DMS153 (cell line): ENCODE measurements at regions not wholly inside any gene's neighbourhood (a gene's known extent, or its start where the extent isn't known, plus 50 kb on each side); places are given as distances from the start of the nearest gene placed in this dataset.
"Not testable (repeated sequence)": the region's sequence is repeated elsewhere in the genome, so short reads cannot be mapped to it uniquely, and the experiment has no call there.

ENCODE experiments used
- DNase-seq: peaks from one replicate; lab custom pipeline; 2025; lab: John Stamatoyannopoulos, UW

- no peak for DNase-seq
Measured at GRCh38 chr1:163983097-163983496, 575.9 kb upstream of the PBX1 start.

GRCh38 chr1:163985700-163986099 is 573.3 kb upstream of the PBX1 start:
- DNase-seq, result no peak

- DNase-seq, result no peak
Measured at GRCh38 chr1:163999131-163999530, 559.9 kb upstream of the PBX1 start.

GRCh38 chr1:164006186-164006585 is 552.8 kb upstream of the PBX1 start:
- not testable (repeated sequence) for DNase-seq

- DNase-seq, result no peak
Measured at GRCh38 chr1:164006621-164007020, 552.4 kb upstream of the PBX1 start.

- no peak for DNase-seq
Measured at GRCh38 chr1:164017239-164017638, 541.7 kb upstream of the PBX1 start.

GRCh38 chr1:164020391-164020790 is 538.6 kb upstream of the PBX1 start:
- DNase-seq, result no peak

- DNase-seq, result no peak
Measured at GRCh38 chr1:164021813-164022212, 537.2 kb upstream of the PBX1 start.

GRCh38 chr1:164033782-164034181 is 525.2 kb upstream of the PBX1 start:
- no peak for DNase-seq

- no peak for DNase-seq
Measured at GRCh38 chr1:164040754-164041153, 518.2 kb upstream of the PBX1 start.

- DNase-seq, result no peak
Measured at GRCh38 chr1:164051782-164052181, 507.2 kb upstream of the PBX1 start.

GRCh38 chr1:164054331-164054730 is 504.7 kb upstream of the PBX1 start:
- DNase-seq, result no peak

- no peak for DNase-seq
Measured at GRCh38 chr1:164058198-164058597, 500.8 kb upstream of the PBX1 start.

- DNase-seq, result no peak
Measured at GRCh38 chr1:164061528-164061927, 497.5 kb upstream of the PBX1 start.

- DNase-seq, result no peak
Measured at GRCh38 chr1:164064501-164064900, 494.5 kb upstream of the PBX1 start.

GRCh38 chr1:164071288-164071687 is 487.7 kb upstream of the PBX1 start:
- DNase-seq, result no peak

- DNase-seq, result no peak
Measured at GRCh38 chr1:164086832-164087231, 472.2 kb upstream of the PBX1 start.

GRCh38 chr1:164087906-164088453 is 471.0 kb upstream of the PBX1 start:
- DNase-seq, result no peak

GRCh38 chr1:164092603-164093353 is 466.2 kb upstream of the PBX1 start:
- no peak for DNase-seq

GRCh38 chr1:164093543-164093942 is 465.4 kb upstream of the PBX1 start:
- DNase-seq, result no peak

- DNase-seq, result no peak
Measured at GRCh38 chr1:164101802-164102201, 457.2 kb upstream of the PBX1 start.

GRCh38 chr1:164131949-164132348 is 427.0 kb upstream of the PBX1 start:
- DNase-seq, result no peak

- DNase-seq, result peak; percentile 96
Measured at GRCh38 chr1:164137273-164137925, 421.6 kb upstream of the PBX1 start.
